Occipital lobe (tissue), 1 donor: ENCODE measurements at regions not wholly inside any gene's neighbourhood (a gene's known extent, or its start where the extent isn't known, plus 50 kb on each side); places are given as distances from the start of the nearest gene placed in this dataset.
"Not testable (repeated sequence)": the region's sequence is repeated elsewhere in the genome, so short reads cannot be mapped to it uniquely, and the experiment has no call there.

Source experiments
- DNase-seq: peaks from one replicate; lab custom pipeline; 2025; lab: John Stamatoyannopoulos, UW

DNA sequence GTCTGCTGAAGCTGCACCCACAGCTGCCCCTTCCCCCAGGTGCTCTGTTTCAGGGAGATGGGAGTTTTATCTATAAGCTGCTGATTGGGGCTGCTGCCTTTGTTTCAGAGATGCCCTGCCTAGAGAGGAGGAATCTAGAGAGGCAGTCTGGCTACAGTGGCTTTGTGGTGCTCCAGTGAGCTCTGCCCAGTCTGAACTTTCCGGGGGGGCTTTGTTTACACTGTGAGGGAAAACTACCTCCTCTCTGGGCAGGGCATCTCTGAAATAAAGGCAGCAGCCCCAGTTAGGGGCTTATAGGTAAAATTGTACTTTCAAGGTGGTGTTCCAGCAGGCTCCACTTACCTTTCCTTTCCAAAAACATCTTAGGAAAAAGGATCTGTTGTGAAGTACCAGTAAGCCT lies 242.2 kb downstream of the SPRY1 start:
- DNase-seq: no peak

DNA sequence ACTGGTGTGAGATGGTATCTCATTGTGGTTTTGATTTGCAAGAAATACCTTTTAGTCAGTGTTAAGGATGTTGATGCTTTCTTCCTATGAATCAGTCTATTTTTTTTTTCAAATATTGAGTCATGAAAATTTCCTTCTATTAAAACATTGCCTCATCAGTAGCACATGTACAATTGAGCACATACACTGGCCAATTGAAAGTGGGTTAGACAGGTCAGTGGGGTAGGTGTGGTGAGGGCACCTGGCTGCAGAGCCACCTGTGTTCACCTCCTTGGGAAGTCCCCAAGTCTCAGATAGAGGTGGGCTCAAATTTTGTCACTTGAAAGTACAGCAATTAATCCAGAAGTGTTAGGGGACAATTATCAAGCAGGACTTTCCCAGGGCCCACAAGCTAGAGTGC lies 243.7 kb downstream of the SPRY1 start:
- DNase-seq: no peak

DNA sequence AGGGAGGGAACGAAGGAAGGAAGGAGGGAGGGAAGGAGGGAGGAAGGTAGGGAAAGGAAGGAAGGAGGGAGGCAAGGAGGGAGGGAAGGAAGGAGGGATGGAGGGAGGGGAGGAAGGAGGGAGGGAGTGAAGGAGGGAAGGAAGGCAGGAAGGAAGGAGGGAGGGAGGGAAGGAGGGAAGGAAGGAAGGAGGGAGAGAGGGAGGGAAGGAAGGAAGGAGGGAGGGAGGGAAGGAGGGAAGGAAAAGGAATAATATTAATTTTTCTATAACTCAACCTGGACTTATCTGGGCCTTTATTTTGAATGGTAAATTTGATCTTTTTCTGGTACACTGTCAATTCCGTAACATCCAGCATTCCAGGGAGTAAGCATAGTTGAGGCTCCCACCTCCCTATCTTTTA lies 244.2 kb downstream of the SPRY1 start:
- no peak for DNase-seq

DNA sequence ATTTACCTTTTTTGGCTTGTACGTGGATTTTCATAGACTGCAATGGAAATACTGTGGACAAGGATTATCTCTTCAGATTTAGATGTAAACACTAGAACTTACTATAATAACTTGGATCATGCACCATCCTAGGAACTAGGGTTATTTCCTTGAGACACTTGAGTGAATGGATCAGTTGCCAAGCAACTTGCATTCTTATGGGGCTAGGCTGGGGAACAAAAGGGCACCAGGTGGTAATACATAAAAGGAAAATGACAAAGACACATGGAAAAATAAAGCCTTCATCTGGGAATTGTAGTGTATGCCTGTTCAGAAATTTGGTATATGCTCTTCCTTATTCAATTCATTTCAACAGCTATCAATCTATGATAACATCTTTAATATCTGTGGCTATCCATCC lies 247.1 kb downstream of the SPRY1 start:
- DNase-seq: no peak

DNA sequence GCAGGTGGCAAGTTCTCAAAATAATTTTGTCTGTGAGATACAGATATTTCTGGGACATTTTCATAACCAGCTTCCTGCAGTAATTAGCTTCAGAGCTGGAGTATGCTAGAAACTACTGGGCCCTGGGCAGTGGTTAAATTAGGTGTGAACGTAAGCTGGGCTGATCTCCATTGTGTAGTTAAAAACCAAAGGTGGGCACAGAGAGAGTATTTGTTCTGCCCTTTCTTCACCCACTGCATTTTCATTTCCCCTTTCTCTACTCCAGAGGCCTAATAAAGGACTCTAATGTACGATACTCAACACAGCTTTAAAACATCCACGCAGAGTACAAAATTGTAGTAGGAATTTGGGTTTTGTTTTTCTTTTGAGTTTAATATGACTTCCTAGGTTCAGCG lies 252.7 kb downstream of the SPRY1 start:
- DNase-seq: no peak

DNA sequence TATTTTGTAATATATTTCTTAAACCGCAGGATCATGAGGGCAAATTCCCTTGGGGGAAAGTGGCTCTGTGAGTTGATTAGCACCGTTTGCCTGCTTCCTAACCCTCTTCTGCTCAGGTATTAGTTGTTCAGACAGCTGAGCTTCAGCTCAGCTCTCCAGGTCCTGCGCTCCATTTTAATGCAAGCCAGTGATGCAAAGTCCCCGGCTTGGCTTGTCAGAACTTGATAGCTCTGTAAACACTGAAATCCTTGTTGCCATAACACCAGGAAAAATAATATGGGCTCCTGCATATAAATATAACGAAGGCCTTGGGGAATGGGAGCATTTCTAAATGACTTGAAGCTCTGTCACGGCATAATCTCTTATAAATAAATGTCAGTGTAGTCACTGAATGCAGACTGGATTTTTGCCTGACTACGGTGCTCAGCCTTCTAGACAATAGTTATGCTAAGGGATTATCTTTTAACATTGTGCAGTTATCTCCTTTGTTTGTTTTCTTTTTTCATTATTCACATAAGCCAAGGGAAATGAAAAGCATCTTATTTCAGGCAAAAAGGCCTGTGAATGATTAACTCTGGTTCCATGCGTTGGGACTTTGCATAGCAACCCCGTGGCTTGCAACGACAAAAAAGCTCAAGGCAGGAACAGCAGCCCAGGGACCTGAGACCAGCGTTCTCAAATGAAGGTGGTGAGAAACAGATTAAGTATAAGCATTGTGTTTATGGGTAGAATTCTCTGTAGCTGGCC lies 253.2 kb downstream of the SPRY1 start:
- DNase-seq: no peak

DNA sequence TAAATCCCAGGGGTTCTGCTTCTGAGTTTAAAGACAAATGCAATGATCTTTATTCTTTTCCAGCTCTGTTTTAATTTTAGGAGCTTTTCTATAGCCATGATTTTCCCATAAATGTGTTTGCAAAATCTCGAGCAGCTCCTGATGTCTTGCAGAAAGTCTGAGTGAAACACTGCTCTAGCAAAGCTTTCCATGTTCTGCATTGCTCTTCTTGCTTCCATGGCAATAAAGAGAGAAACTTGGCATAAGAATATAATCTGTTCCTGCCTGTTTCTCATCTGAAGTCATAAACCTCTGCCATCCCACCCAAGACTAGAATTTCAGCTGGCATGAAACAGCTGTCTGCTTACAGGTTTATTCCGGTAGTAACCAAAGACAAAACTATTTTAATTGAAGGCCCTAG lies 254.5 kb downstream of the SPRY1 start:
- DNase-seq: no peak

DNA sequence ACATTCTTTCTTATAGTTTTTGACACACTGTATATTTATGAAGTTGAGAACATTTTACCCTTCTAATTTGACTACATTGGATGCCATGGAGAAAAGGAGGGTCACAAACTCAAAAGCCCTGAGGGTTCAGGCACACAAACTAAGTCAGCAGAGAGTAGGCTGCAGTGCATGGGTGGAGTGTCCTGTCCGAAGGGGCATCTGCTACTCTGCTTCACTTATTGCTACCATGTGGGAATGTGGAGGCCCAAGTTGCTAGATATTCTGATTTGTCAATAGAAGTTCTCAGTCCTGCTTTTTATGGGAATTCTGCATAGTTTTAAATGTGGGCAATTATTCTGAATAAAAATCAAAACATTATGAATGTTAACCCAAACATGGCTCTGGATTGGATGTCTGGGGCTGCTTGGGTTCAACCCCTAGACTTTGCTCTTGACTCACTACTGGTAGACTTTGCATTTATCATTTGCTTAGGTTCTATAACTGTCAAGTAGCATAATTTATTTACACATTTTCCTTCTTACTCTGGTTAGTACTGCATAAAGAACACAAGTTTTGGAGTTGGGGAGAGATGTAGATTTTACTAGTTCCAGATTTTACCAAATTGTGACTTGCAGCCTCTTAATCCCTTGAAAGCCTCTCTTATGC lies 255.1 kb downstream of the SPRY1 start:
- no peak for DNase-seq

DNA sequence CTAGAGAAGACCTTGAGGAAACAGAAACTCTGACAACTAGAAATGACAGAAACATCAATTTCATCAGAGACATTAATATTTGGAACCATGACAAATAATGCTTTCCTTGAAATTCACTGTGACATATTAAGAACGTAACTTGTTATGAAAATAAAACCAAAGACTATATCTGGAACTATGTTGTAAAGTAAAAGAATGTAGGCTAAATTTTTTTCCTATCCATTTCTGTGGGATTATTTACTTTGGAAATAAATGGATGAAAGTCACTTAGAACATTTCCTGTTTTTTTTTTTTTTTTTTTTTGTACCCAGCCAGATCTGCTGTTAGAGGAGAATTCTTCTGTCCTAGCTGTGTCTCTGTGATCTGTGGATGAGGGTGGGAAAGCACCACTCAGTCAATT lies 255.9 kb downstream of the SPRY1 start:
- no peak for DNase-seq

DNA sequence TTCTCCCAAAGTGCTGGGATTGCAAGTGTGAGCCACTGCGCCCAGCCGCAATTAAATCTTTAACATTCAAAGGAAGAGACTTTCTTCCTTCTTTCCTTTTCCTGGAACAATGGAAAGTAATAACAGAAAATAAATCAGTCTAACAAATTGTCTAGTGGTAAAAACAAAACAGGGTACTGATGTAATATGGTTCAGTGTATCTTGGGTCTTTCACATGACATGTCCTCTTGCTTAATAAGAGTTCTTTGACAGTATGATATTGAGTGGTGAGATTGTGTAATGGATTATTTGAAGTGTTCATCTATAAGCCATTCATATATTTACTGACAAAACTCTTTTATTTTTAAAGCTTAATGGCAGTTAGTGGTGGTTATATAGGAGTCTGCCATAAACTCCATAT lies 256.6 kb downstream of the SPRY1 start:
- no peak for DNase-seq

DNA sequence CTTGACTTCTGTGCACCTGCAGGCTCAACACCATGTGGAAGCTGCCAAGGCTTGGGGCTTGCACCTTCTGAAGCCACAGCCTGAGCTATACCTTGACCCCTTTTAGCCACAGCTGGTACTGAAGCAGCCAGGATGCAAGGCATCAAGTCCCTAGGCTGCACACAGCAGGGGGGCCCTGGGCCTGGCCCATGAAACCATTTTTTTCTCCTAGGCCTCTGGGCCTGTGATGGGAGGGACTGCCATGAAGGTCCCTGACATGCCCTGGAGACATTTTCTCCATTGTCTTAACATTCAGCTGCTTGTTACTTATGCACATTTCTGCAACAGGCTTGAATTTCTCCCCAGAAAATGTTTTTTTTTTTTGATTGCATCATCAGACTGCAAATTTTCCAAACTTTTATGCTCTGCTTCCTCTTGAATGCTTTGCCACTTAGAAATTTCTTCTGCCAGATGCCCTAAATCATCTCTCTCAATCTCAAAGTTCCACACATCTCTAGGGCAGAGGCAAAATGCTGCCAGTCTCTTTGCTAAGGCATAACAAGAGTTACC lies 260.2 kb downstream of the SPRY1 start:
- not testable (repeated sequence) for DNase-seq

DNA sequence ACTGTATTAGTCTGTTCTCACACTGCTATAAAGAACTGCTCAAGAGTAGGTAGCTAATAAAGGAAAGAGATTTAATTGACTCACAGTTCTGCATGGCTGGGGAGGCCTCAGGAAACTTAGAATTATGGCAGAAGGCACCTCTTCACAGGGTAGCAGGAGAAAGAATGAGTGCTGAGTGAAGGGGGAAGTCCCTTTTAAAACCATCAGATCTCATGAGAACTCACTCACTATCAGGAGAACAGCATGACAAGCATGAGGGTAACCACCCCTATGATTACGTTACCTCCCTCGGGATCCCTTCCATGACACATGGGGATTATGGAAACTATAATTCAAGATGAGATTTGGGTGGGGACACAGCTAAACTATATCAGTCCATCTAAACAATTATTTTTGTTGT lies 261.0 kb downstream of the SPRY1 start:
- not testable (repeated sequence) for DNase-seq

DNA sequence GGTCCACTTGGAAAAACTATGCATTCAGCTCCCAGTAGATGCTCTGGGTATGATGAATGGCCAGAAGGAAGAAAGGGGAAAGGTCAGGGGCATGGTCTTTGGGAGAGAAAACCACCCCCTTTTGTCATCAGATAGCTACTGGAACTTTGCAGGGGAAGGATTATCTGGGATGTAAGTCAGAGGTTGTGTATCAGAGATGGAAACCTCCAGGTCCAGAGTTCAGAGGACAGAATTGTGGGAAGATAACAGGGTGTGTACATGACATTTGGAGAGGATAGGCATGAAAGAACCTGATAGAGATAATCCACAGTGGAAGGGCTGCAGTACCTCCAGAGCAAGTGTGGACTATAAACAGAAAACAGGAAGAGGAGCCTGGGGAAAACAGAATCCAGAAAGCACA lies 262.7 kb downstream of the SPRY1 start:
- no peak for DNase-seq

DNA sequence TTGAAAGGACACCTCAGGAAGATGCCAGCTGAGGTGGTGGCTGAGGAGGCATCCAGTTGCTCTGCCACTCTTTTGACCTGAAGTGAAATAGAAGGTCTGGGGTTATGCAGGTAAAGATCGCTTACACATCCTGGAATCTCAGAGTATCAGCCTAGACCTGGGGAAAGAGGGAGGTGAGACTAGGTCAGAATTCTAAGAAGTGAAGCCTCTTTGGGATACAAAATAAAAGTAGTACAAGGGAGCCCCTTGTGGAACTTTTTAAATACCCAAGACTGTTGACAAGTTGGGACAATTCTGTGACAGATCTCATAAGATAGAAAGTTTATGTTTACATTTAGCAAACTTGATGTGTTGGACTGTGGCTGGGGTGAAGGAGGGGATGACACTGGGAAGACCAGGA lies 263.1 kb downstream of the SPRY1 start:
- no peak for DNase-seq

DNA sequence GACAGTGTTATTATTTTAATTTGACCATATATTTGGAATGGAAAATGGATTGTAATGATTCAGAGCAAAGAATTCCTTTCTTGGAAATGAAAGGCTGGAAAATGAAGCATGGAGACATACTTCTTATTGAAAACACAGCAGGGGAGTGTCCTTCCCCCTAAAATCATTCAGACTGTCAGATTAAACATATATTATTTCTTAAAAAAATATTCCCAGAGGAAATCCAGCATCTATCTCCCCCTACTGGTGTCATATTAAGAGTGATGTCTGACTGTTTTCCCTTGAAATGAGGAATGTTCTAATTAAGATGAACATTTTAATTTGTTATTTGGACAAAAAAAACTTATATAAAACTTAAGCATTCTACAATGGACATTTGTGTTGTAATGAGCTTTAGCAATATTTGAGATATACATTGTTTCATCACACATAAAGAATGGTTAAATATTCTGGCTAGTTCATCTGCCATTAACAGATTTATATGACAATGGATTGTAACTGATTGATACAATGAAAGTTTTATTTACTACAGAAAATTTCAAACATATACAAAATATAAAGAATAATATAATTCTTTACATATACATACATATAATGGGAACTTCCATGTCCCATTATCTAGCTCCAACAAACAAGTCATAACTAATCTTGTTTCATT lies 264.6 kb downstream of the SPRY1 start:
- DNase-seq: no peak

DNA sequence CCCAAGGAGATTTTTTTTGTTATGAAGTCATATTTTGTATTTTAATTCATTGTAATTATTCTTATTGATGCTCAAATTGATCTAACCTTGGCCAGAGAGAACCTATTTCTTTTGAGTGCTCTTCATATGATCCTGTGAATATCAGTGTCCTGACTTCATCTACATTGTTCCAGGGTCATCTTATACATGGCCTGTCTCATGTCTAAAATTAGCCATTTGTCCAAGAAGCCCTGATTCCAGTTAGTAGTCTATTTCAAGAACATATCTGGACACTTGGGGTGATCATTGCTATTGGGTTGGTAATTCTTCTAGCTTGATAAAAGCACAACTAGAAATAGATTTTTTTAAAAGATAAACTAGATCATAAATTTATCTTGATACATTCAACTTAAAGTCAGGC lies 266.2 kb downstream of the SPRY1 start:
- no peak for DNase-seq

DNA sequence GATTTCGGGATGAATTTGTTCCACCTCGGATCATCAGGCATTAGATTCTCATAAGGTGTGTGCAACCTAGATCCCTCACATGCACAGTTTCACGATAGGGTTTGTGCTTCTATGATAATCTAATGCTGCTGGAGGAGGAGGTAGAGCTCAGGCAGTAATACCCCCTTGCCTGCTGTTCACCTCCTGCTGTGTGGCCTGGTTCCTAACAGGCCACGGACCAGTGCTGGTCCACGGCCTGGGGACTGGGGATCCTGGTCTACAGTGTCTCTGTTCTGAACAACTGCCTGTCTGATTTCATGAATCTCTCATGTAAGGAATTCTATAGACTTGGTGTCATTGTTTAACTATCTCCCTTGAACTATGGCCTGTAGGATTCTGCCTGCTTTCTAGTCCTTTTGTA lies 269.9 kb downstream of the SPRY1 start:
- no peak for DNase-seq

DNA sequence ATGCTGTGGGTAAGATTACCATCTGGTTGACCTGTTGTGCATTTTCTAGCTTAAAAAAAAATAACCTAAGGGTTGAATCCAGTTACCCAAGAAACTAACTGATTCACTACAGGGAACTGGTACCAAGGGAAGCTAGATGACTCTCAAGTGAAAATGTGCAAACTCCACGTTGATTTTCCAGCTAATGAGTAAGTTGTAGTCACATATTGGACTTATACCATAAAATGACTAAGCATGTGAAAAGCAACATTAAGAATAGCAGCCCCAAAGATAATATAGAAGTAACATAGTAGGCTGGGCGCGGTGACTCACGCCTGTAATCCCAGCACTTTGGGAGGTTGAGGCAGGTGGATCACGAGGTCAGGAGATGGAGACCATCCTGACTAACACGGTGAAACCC lies 270.9 kb downstream of the SPRY1 start:
- DNase-seq: no peak

DNA sequence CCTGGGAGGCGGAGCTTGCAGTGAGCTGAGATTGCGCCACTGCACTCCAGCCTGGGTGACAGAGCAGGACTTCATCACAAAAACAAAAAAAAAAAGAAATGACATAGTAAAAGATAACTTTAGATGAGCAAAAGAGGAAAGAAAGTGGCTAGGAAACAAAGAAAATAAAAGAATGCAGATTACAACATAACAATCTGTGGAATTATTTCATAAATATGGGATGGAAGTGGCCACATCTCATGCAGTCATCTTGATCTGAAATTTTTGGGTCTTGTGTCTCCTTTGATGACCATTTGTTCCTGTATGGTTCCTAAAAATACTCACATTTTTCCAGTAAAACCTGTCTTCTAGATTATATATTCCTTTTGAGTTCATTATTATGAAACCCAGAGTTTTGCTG lies 271.4 kb downstream of the SPRY1 start:
- DNase-seq: no peak

DNA sequence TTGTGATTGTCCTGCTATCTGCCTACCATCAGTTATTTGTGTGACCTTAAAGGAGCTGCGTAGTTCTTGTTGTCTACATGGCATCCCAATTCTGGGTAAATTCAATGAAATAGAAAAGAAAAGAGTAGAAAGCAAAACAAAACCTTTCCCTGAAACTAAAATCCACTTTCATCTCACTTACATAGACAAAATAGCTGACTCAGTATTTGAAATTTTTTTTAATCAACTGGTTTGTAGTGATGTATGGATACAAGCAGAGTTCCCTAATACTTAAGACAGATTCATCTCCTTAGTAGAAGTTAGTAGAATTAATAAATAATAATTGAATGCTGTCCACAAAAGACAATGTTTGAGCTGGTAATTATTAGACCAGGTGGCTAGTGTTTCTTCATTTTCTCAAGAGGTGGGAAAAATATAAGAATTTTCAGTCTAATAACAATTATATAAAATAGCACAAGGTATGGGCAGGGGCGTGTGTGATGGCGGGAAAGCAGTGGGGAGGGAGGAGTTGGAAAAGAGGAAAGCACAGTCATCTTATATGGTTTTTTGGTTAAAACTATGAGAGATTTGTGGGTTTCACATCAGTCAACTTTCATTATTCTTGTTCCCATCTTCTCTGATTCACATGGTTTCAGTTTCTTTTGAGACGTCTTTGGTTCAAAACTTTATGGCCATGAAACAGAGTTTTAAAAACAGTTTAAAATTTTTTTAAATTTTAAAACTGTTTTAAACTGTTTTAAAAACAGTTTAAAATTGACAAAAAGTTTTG lies 275.2 kb downstream of the SPRY1 start:
- DNase-seq: no peak

DNA sequence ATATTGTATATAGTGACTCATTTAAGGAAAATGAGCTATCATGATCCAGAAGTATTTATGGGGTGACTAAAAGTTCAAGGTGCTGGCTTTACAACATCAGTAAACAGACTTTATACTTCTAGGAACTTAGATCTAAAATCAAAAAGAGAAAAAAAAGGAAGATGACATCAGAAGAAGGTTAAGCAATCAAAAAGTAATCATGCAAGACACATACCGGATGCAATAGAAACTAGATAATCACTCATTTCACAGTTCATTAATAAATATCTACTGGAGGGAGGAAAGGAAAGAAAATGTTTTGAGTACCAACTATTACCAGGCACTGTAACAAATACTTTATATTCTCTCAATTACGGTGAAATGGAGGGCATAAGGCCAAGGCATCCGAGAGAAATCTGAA lies 276.4 kb downstream of the SPRY1 start:
- no peak for DNase-seq

DNA sequence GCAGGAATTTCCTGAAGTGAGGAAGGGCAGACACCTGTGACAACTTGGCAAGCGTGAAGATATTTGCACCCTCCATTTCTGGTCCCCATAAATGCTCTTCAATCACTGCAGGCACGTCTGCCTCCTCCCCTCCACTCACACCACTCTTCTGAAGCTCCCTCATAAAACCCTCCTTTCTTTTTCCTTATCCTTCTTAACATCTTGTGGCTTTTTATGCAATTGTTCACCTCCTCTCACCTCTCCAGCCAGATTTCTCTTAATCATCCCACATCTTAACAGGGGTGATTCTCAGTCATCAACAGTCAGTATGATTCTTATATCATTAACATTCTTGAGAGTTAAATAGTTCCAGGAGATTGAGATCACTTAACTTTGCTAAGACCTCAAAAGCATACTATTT lies 277.4 kb downstream of the SPRY1 start:
- no peak for DNase-seq
